H4 (cell line): ENCODE measurements at regions not wholly inside any gene's neighbourhood (a gene's known extent, or its start where the extent isn't known, plus 50 kb on each side); places are given as distances from the start of the nearest gene placed in this dataset.
A peak's percentile ranks its signal among the peaks of the same experiment; 100 is the strongest.
"Not testable (repeated sequence)": the region's sequence is repeated elsewhere in the genome, so short reads cannot be mapped to it uniquely, and the experiment has no call there.

Experiments
- DNase-seq: peaks from one replicate; pipeline ENCODE4 v3.0.0-alpha.2; 2015; ENCODE audit warnings: low spot score

DNA sequence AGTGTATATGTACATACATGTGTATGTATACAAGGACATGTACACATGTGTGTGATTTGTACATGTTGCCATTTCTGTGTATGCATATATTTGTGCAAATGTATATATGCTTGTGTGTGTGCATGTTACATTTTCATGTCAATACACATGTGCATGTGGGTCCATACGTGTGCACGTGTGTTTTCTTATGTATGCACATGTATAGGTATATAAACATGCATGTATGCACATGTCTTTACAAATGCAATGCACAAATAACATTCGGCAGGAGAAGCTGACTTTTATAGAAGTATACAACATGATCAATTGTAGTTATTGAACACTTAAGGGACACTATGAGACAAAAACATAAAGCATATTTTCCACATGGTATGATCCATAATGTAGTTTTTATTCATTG is 307.4 kb upstream of the SEMA3C start:
- no peak for DNase-seq

DNA sequence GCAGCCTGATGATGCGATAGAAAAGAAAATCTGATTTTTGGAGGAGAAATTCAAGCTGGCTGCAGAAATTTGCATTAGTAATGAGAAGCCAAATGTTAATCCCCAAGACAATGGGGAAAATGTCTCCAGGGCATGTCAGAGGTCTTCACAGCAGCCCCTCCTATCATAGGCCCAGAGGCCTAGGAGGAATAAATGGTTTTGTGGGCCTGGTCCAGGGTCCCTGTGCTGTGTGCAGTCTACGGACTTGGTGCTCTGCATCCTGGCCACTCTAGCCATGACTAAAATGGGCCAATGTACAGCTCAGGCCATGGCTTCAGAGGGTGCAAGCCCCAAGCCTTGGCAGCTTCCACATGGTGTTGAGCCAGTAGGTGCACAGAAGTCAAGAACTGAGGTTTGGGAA is 303.8 kb upstream of the SEMA3C start:
- not testable (repeated sequence) for DNase-seq

DNA sequence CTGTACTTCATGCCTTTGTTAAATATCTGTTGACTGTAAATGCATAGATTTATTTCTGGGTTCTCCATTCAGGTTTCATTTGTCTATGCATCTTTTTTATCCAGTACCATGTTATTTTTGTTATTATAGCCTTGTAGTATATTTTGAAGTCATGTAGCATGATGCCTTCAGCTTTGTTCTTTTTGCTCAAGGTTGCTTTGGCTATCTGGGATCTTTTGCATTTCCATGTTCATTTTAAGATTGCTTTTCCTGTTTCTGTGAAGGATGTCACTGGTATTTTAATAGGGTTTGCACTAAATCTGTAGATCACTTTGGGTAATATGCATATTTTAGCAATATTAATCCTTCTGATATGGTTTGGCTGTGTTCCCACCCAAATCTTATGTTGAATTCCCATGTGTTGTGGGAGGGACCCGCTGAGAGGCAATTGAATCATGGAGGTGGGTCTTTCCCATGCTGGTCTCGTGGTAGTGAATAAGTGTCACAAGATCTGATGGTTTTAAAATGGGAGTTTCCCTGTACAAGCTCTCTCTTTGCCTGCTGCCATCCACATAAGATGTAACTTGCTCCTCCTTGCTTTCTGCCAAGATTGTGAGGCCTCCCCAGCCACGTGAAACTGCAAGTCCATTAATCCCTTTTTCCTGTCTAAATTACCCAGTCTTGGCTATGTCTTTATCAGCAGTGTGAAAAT is 302.8 kb upstream of the SEMA3C start:
- no peak for DNase-seq

DNA sequence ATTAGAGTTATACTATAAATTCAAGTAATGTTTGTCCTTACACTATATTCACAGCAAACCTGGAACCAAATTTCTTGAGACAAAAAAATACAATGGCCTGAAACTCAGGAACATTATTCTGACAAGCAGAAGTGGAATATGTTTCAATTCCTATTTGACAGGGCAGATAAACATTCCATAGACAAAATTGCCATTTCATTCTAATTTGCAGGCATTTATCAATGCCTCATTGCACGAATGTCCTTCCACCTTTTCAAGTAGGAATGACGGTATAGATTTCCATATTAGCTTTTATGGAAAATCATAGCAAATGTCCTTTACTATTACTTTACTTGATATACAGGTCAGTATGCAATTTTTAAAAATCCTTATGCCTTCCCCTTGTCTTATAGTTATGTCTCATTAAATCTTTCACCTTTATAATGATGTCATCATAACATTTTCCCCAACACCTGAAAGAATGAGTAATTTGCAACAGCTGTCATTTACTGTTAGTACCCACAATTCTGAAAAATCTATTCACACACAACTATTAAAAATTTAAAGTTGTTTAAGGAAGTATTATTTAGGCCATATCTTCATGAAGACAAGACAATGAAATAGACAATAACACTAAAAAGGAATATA is 299.7 kb upstream of the SEMA3C start:
- DNase-seq: no peak

DNA sequence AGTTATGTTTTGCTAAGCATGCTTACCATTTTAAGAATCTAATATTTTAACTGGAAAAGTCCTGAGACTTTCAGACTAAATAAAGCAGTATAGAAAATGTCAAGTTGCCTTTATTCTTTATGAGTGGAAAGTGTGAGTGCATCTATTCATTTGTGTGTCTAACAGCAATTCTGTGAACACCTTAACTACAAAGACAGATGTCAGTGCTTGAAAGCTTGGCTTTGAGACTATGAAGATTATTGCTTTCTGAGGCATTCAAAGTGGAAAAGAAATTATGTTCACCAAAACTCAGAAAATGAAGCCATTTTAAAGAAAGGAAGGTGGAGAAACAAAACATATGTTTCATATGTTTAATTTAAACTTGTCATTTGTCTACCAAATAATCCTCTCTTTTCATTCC is 294.5 kb upstream of the SEMA3C start:
- no peak for DNase-seq

DNA sequence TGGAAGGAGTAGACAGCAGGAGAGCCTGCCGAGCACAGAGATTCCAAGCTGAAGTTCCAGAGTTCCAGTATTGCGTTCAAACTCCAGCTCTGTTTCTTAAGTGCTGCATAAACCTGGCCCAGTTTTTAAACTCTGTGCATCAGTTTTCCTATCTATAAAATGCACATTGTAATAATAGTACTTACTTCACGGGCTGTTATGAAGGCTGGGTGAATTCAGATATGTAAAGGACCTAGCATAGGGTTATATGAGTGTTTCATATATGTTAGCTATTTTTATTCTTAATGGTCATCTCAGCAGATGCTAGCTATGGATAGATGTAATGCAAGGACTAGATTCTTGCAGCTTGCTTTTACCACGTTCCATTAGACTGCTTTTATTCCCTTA is 293.1 kb upstream of the SEMA3C start:
- no peak for DNase-seq

DNA sequence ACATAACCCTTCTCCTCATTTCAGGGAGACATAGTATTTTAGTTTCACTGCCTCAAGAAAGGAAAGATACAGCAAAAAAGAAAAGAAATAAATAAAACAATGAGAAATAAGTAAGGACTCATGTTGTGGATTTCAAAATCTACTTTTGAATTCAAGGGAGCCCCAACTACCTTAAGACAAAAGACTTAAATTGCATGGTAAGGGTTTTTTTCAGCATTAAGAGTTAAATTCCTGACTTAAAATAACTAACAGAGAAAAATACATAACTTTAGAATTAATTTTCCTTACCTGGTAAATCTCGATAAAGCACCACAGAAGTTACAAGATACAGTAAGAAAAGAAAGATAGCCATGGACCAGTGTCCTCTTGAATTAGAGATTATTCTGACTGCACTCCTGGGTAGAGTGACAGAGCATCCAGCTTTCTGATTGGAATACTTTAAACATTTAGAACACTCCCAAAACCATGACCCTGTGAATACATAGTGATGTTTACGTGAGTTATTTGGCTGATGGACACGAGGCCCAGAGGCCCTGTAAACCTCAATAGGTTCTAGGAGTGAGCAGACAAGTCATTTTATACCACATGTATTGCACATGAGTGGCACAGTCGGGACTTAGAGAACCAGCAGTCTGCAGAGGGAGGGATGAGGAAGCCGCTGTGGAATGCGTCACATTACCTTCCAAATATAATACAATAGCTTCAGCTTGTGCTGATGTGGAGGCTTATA is 292.5 kb upstream of the SEMA3C start:
- no peak for DNase-seq

DNA sequence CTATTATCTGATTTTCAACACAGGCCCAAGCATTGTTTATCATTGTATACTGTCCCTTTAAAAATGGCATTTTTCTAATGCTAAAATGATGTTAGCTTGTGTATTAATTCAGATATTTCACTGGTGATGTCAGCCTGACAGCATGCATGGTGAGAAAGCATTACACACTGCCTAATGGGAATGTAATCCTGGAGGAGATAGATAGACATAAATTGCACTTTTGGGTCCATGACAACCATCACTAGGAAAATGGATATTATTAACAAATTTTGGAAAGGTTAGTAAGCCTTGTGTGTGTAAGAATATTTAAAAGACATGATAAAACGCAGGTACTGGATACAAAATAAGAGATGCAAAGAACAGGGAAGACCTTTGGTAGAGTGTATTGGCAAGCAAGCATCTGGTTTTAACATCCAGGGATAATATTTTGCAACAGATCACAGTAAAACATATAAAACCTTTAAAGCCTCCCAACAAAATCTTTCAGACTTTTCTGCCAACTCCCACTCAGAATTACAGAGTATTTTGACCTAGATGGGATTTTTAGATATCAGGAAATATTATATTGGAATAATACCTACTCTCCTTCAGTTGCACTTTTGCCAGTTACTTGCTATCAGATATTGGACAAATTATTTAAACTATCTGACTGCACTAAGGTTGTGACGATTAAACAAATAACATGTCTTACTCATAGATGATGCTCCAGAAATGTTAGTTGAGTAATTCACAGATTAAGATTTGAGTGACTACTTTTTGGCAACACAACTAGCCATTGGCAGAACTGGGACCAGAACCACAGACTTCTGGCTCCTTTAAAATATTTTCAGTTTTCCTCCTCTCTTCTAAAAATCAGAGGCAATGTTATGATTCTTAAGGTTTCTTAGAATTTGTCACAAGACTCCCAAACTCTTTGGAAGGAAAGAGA is 291.6 kb upstream of the SEMA3C start:
- DNase-seq: no peak

DNA sequence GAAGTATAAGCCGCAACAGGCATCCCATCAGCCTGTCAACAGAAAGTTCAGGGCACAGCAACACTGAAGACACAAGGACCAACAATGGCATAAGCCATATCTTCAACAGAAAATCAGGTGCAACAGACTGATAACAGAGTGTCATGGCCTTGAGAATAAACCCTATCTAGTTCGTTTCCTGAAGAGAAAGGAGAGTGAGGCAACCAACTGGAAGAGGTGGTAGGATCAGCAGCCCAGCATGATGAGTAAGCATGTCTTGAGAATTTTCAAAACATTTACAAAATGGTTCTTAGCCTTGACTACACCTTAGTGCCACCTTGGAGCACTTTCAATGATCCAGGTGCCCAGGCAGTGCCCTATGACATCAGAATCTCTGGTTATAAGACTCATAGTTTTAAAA is 290.2 kb upstream of the SEMA3C start:
- no peak for DNase-seq

DNA sequence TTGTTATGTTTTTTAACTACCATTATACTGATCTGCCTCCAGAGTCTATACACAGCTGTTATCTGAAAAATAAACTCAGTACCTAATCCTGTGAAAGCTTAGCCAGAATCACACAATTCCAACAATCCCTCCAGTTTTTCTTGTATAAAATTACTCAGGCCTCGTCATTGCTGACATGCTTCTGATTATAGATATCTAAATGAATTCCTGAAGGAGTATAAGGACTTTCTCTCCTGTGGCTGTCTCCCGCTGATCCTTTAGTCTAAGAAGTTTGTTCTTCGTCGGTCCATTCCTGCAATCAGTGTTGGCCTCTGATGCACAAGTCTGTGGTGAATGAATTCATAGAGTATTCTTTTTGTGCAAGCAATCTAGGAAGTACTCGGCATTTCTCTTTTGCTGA is 288.9 kb upstream of the SEMA3C start:
- DNase-seq: no peak

DNA sequence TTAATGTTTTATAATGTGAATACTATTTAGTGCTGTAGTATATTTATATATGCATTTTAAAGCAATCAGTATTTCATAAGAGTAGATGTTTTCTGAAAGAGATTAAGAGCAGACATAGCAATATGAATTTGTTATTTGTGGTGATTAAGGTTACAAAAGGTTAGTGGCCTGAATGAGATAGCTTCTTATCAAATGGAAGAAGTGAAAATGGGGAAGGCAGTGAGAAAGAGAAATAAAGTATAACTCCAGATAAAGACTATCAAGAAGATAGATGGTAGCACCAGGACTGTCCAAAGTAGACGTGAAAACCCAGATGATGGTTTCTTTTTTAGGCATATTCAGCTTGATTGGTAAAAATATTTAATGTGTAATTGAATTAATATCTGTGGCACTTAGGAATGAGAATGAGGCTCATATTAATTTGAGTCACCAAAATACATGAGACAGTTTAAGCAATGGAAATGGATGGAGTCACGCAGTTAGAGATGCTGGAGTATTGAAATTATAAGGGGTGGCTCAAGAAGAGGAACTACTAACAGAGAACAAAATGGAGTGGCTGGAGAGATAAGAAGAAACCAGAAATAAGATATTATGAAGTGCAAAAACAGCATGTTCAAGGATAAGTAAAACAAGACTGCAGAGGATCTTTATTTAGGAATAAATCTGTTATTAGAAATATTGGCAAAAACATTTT is 288.0 kb upstream of the SEMA3C start:
- no peak for DNase-seq

DNA sequence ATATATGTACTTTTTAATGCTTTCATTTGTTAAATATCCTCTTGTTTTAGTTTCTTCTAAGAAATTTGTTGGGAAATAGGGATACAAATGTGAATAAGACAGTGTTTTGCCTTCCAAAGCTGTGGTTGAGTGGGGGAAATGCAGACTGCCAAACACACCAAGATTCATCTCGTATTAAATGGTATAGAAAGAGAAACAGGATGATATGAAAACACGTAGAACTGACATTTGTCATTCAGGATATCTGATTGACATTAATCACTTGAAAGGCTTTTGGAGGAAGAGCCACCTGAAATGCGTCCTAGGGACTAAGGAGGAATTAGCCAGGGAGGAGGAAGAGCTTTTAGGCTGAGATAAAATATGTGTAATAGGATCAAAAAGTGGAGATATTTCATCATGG is 287.4 kb upstream of the SEMA3C start:
- no peak for DNase-seq

DNA sequence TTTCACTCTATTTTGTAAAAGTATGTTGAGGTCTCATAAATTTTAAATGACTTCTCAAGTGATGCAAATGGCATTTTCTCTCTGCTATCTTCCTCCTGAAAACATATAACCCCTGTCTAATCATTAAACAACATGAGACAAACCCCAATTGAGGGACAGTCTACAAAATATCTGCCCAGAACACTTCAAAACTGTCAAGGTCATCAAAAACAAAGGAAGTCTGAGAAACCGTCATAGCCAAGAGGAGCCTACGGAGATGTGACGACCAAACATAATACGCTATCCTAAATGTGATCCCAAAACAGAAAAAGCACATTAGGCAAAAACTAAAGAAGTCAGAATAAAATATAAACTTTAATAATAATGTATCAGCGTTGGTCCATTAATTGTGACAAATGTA is 282.3 kb upstream of the SEMA3C start:
- DNase-seq: no peak

DNA sequence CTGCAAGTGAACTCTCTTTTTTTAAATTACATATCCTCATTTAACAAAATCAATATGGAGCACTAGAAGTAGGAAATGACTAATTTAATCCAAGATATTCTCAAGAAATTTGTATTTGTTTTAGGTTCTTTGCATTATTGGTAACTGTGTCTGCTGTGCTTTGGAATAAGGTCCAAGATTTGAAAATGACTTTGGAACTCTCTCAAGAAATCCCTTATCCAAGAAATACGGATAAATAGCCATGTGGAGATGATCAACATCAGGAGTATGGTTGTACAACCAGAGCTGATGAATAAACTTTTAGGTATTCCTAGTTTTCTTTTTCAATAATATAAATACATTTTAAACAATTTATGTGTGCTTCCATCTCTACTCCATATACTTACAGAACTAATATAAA is 279.9 kb upstream of the SEMA3C start:
- no peak for DNase-seq

DNA sequence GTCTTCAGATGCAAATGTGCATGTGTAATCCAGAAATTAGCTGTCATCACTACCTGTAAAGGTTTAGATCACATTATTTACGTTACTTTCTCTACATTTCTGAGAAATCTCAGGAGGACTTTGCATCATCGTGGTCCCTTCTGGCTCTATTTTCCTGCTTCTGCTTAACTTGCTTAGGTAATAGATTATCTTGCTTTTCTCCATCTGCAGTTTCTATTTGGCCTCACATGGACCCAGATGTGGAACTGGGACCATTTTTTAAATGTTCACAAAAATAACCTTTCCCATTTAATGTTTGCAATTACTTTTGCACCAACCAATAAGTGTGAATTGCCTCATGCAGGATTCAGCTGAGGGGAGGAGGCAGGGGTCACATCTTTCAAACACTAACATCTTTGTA is 278.4 kb upstream of the SEMA3C start:
- no peak for DNase-seq

DNA sequence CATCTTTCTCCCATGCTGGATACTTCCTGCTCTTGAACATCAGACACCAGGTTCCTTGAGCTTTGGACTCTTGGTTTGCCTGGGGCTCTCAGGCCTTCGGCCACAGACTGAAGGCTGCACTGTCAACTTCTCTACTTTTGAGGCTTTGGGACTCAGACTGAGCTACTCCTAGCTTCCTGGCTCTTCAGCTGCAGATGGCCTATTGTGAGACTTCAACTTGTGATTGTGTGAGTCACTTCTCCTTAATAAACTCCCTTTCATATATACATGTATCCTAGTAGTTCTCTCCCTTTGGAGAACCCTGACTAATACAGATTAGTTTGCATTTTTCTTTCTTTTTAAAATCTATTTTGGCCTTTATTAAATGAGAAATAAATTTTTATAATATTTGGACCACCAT is 276.2 kb upstream of the SEMA3C start:
- DNase-seq: no peak

DNA sequence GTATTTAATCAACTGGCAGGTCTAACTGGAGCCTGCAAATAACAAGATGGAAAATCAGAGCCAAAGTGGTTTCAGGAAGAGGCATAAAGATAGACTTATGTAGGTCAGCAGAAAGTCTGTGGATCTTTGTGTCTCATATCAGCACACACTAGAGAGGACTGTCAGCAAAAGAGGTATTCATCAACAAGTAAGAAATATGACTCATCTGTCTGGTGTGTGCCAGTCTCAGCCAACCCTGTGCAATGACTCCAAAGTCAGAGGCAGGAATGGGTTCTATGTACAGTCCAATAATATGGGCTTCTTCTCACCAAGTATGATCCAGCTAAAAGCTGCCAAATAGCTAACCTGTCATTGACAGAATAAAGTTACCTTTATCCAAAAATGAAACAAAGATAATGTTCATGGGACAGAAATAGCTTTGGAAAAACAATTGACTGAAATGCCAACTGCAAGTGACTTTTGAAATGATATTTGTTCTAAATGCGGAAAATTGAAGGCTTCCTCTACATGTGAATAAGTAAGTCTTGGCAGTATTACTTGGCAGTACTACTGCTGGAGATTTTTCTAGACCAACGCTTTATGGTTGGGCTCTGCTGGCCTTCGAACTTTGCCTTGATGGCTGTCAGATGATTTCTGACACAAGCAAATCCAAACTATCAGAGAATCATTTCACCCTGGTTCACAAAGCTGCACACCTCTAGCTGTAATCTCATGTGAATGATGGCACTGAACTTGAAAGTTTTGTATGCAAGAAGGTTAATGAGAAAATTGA is 272.3 kb upstream of the SEMA3C start:
- peak; percentile 40 for DNase-seq

DNA sequence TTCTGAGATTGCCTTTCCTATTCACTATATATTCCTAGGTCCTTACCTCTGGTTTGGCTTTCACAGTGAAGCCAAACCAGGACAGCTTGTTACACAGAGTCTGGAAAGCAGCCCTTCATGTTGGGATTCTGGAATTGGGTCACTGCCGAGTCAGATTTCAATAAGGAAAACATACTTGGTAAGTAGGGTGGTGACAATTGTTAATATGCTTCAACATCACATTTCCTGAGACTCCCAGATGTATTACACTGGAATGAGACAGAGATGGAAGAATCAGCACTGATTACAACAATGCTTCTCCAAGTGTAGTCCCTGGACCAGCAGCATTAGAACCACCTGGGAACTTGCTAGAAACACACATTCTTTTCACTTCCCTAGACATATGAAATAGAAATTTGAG is 268.9 kb upstream of the SEMA3C start:
- no peak for DNase-seq

DNA sequence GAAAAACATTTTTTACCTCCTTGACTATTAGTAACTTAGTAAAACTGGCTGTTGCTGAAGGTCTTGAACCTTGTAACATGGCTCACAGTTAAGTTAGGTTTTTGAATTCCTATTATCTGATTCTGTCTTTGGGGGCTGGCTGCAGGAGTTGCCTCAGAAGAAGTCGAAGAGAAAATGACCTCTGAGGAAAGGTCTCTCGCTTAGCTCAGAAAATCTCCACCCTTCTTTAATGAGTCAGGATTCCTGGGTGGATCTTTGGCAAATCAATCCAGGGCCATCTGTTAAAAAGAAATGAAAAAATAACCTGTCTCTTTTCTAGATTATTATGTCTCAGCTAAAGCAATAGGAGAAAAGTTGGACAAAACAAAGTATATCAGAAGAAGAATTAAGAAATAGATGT is 267.8 kb upstream of the SEMA3C start:
- DNase-seq: no peak

DNA sequence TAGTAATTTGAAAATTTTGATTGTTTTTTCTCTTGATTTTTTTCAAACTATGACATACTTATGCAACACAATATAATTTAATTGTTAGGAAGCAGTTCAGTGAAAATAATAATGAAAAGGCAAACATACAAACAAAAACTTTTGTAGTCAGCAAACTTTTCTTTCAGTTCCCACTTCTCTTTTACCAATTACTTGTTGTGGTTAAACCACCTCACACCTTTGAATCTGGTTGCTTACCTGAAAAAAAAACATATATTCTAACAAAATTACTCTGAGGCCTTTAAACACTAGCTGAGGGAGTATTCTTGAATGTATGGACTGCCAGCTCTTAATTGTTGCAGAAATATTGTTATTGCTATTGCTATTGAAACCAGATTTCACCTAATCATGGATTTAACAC is 266.2 kb upstream of the SEMA3C start:
- DNase-seq: no peak

DNA sequence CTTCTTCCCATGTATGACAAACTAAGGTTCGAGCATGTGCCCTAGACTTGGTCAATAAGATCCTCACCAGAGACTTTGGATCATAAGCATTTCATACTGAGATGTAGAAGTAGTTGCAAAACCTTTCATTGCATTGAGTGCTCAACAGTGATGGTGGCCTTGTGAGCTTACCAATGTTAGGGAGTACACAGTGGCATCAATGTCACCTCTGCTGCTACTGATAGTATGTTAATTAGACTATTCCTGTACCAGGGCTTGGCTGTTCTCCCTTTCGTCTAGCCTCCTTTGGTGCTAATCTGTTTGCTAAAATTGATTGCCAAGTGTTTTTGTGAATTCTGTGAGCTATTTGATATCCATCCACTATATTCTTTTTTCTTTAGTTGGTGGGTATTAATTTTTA is 264.5 kb upstream of the SEMA3C start:
- DNase-seq: no peak
